Pancreas (tissue), 10 donors: ENCODE measurements at regions not wholly inside any gene's neighbourhood (a gene's known extent, or its start where the extent isn't known, plus 50 kb on each side); places are given as distances from the start of the nearest gene placed in this dataset.

Source experiments
- ATAC-seq, 4 donors: fragments of 200-7000 bp; cut with Tn5 transposase; one replicate each; pipeline versions ENCODE4 v1.8.0 to v1.9.1; 2020; ENCODE audit warnings: mild to moderate bottlenecking in 4 of 4, moderate library complexity in 4 of 4
- DNase-seq, 6 donors: peaks; one replicate each; pipeline ENCODE4 v3.0.0-alpha.2; 2020
- FAIRE-seq: peaks from 2 replicates; lab custom pipeline; 2012; peaks lifted over from hg19 to GRCh38; lab: Jason Lieb, UNC
- H3K27ac ChIP-seq, 4 donors: fragments of 200-600 bp; sonication (generic); 1 replicate in 3 of 4; 2 replicates in 1 of 4; pipeline versions ENCODE4 v1.5.0 to v1.8.0; 2020
- H3K27me3 ChIP-seq, 4 donors: fragments of 200-600 bp; one replicate each; pipeline ENCODE4 v1.8.0; 2021
- H3K36me3 ChIP-seq, 3 donors: fragments of 200-600 bp; sonication (generic) in 1 of 3; one replicate each; pipeline versions ENCODE4 v1.5.0 to v1.8.0; 2020 to 2021
- H3K4me1 ChIP-seq, 3 donors: fragments of 200-600 bp; one replicate each; pipeline ENCODE4 v1.8.0; 2021
- H3K4me3 ChIP-seq, 4 donors: fragments of 200-600 bp; sonication (generic) in 2 of 4; one replicate each; pipeline versions ENCODE4 v1.5.0 to v1.8.0; 2020 to 2021
- H3K9me3 ChIP-seq, 4 donors: fragments of 200-600 bp; one replicate each; pipeline ENCODE4 v1.8.0; 2021
- CTCF ChIP-seq, 4 donors: fragments of 200-600 bp; sonication (generic) in 3 of 4; IDR thresholded peaks; one replicate each; pipeline versions ENCODE4 v1.5.0 to v1.8.0; 2021; ENCODE audit warnings: antibody characterized with exemption in 4 of 4
- WGBS, 2 donors: extraction: QIAGEN DNeasy Blood & Tissue Kit; methylation state at CpG; one replicate each; pipeline ENCODE4 v1.1.7; 2013; 5-methylcytosine and 5-hydroxymethylcytosine counted together
- intact Hi-C, 3 donors: fragments of 100-400 bp; cut with DNase I; formaldehyde crosslinking; loops; one replicate each; pipeline versions ENCODE4 v1.11.1 to v1.14.2; 2022
- donor health status: healthy with polysubstance abuse.
- donor health status: DM: no; HTN: no; CAD: no; lungs with moderate emphysema.
- donor health status: DM: no; HTN: no; CAD: no.
- donor health status: control.
- donor health status: control.
- donor health status: Bipolar disorder and iron deficiency.
- donor health status: DM: yes; HTN: yes; CAD: no.
- donor health status: DM: no; HTN: no; CAD: no.
- donor health status: DM: no; HTN: no; CAD: no.
- donor health status: DM: yes; HTN: yes; CAD: no.

- Histone ChIP-seq H3K27ac (no peak overlapping the region), H3K4me3 (no peak overlapping the region), H3K27me3 (no peaks in the 10 kb centered on the region), H3K4me1 (no peaks in the 10 kb centered on the region), H3K9me3 (no peaks in the 10 kb centered on the region), H3K36me3 (no peaks in the 10 kb centered on the region)
- 64 to 73% methylated on average over 2 of the region's 2 CpGs for WGBS, 2 donors
- DNase-seq: no peak
- no peak for ATAC-seq
- TF ChIP-seq CTCF (IDR thresholded peaks at IDR 0.05): no peak
- FAIRE-seq: no peak
- intact Hi-C loops: no loop called here
These were observed 191.2 kb downstream of the METTL4 start for GRCh38 chr18:2380101-2380500.

- H3K27me3 ChIP-seq: no peaks in the 10 kb centered on the region
These were observed 189.8 kb downstream of the METTL4 start for GRCh38 chr18:2381539-2381938.

GRCh38 chr18:2387588-2387987 is 183.7 kb downstream of the METTL4 start:
- ATAC-seq (no peak), FAIRE-seq (no peak), DNase-seq (no peak)
- H3K27ac ChIP-seq: no peak overlapping the region
- no peaks in the 10 kb centered on the region for H3K36me3 ChIP-seq
- no peaks in the 10 kb centered on the region for H3K4me1 ChIP-seq
- H3K4me3 ChIP-seq: no peak overlapping the region
- intact Hi-C loops: no loop called here
- TF ChIP-seq CTCF (IDR thresholded peaks at IDR 0.05): no peak
- H3K27me3 ChIP-seq: no peaks in the 10 kb centered on the region
- no peaks in the 10 kb centered on the region for H3K9me3 ChIP-seq

More at GRCh38 chr18:2381539-2381938, 189.8 kb downstream of the METTL4 start:
- no peaks in the 10 kb centered on the region for H3K36me3 ChIP-seq
- H3K4me3 ChIP-seq: no peak overlapping the region
- H3K27ac ChIP-seq: no peak overlapping the region
- H3K9me3 ChIP-seq: no peaks in the 10 kb centered on the region
- TF ChIP-seq CTCF (IDR thresholded peaks at IDR 0.05): no peak
- intact Hi-C loops: no loop called here
- DNase-seq (no peak), FAIRE-seq (no peak), ATAC-seq (no peak)
- H3K4me1 ChIP-seq: no peaks in the 10 kb centered on the region
- WGBS, 2 donors: 76 to 87% methylated on average over 2 of the region's 2 CpGs

GRCh38 chr18:2390158-2390557 is 181.1 kb downstream of the METTL4 start:
- no peak for FAIRE-seq
- no peaks in the 10 kb centered on the region for H3K9me3 ChIP-seq
- WGBS, 2 donors: 29 to 48% methylated on average over 1 of the region's 1 CpG
- no peak for ATAC-seq
- DNase-seq: no peak
- no peaks in the 10 kb centered on the region for H3K27me3 ChIP-seq
- no peak overlapping the region for H3K27ac ChIP-seq
- no peaks in the 10 kb centered on the region for H3K36me3 ChIP-seq
- no peaks in the 10 kb centered on the region for H3K4me1 ChIP-seq
- intact Hi-C loops: no loop called here
- H3K4me3 ChIP-seq: no peak overlapping the region
- no peak for TF ChIP-seq CTCF (IDR thresholded peaks at IDR 0.05)

- H3K36me3 ChIP-seq: no peaks in the 10 kb centered on the region
- intact Hi-C loops: no loop called here
- ATAC-seq (no peak), DNase-seq (no peak), FAIRE-seq (no peak)
- no peak for TF ChIP-seq CTCF (IDR thresholded peaks at IDR 0.05)
- H3K27me3 ChIP-seq: no peaks in the 10 kb centered on the region
- 75 to 77% methylated on average over 6 of the region's 6 CpGs for WGBS, 2 donors
- H3K9me3 ChIP-seq: no peaks in the 10 kb centered on the region
- no peaks in the 10 kb centered on the region for H3K4me1 ChIP-seq
- H3K4me3 ChIP-seq: no peak overlapping the region
- H3K27ac ChIP-seq: no peak overlapping the region
These were observed 179.8 kb downstream of the METTL4 start for GRCh38 chr18:2391470-2391869.
